Psoas muscle (tissue), 7 donors: ENCODE measurements at regions not wholly inside any gene's neighbourhood (a gene's known extent, or its start where the extent isn't known, plus 50 kb on each side); places are given as distances from the start of the nearest gene placed in this dataset.

Source experiments
- ATAC-seq, 4 donors: fragments of 200-7000 bp; cut with Tn5 transposase; one replicate each; pipeline ENCODE4 v1.9.1; 2020; ENCODE audit warnings: moderate library complexity in 3 of 4, mild to moderate bottlenecking in 2 of 4
- DNase-seq, 2 donors: peaks; one replicate each; pipeline ENCODE4 v3.0.0-alpha.2; 2020
- H3K27ac ChIP-seq: fragments of 200-600 bp; one replicate; pipeline ENCODE4 v1.8.0; 2022
- H3K27me3 ChIP-seq, 3 donors: fragments of 200-600 bp in 1 of 3; one replicate each; pipeline versions ENCODE4 v1.6.1 to v1.8.0; 2013 to 2022; ENCODE audit warnings: low read length in 2 of 3, mild to moderate bottlenecking in 2 of 3, moderate library complexity in 1 of 3; ENCODE audit not compliant: insufficient read depth in 3 of 3
- H3K36me3 ChIP-seq, 2 donors: fragments of 200-600 bp in 1 of 2; one replicate each; pipeline versions ENCODE4 v1.6.1 to v1.8.0; 2013 to 2022; ENCODE audit warnings: low read depth in 1 of 2, mild to moderate bottlenecking in 1 of 2, moderate library complexity in 1 of 2; ENCODE audit not compliant: insufficient read depth in 1 of 2
- H3K4me1 ChIP-seq: fragments of 200-600 bp; one replicate; pipeline ENCODE4 v1.8.0; 2022
- H3K4me3 ChIP-seq: fragments of 200-600 bp; one replicate; pipeline ENCODE4 v1.8.0; 2022; ENCODE audit warnings: mild to moderate bottlenecking
- H3K9me3 ChIP-seq: fragments of 200-600 bp; one replicate; pipeline ENCODE4 v1.8.0; 2022
- CTCF ChIP-seq: fragments of 200-600 bp; IDR thresholded peaks from one replicate; pipeline ENCODE4 v1.8.0; 2022; ENCODE audit warnings: antibody characterized with exemption
- WGBS, 3 donors: extraction: QIAGEN DNeasy Blood & Tissue Kit; methylation state at CpG; one replicate each; pipeline versions ENCODE4 v1.1.6 to v1.1.7; 2013; 5-methylcytosine and 5-hydroxymethylcytosine counted together
- intact Hi-C, 2 donors: fragments of 100-400 bp; cut with DNase I; formaldehyde crosslinking; loops; one replicate each; pipeline versions ENCODE4 v1.11.0 to v1.14.2; 2022
- donor health status: healthy with polysubstance abuse.
- donor health status: DM: no; HTN: no; CAD: no; lungs with moderate emphysema.
- donor health status: Bipolar disorder and iron deficiency.
- donor health status: healthy.
- donor health status: DM: yes; HTN: yes; CAD: no.
- donor health status: DM: no; HTN: no; CAD: no.
- donor health status: DM: yes; HTN: yes; CAD: no.

- no peaks in the 10 kb centered on the region for H3K27me3 ChIP-seq
- ATAC-seq (no peak), DNase-seq (no peak)
- H3K9me3 ChIP-seq: peaks cover 4% of the 10 kb centered on the region
- no peaks in the 10 kb centered on the region for H3K36me3 ChIP-seq
- H3K4me3 ChIP-seq: no peak overlapping the region
- TF ChIP-seq CTCF: no peak
- intact Hi-C loops: no loop called here
- no peaks in the 10 kb centered on the region for H3K4me1 ChIP-seq
- no peak overlapping the region for H3K27ac ChIP-seq
- WGBS, 3 donors: 75 to 81% (median 78%) methylated on average over 2 of the region's 2 CpGs
These were observed 683.8 kb upstream of the ATXN8OS start for GRCh38 chr13:69423844-69424243.

DNA sequence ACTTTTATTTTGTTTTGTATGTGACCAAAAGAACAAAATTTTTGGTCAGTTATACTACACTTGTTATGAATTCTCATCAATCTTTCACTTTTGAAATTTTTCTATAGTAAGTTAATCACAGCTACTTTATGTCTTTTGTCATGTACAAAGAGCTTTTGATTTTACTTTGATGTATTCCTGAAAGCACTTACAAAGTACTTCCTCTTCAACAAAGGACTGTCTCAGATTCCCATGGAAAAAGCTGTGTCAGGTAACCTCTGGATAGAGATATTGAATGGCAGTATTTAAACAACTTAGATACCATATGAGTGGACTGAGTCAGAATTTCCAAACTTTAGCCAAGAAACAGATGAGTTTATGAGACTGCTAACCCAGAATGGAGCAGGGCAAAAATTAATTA lies 689.3 kb upstream of the ATXN8OS start:
- no peaks in the 10 kb centered on the region for H3K9me3 ChIP-seq
- DNase-seq (no peak), ATAC-seq (no peak)
- H3K27me3 ChIP-seq: no peaks in the 10 kb centered on the region
- no peaks in the 10 kb centered on the region for H3K4me1 ChIP-seq
- intact Hi-C loops: no loop called here
- TF ChIP-seq CTCF: no peak
- H3K36me3 ChIP-seq: no peaks in the 10 kb centered on the region
- no peak overlapping the region for H3K27ac ChIP-seq
- no peak overlapping the region for H3K4me3 ChIP-seq

DNA sequence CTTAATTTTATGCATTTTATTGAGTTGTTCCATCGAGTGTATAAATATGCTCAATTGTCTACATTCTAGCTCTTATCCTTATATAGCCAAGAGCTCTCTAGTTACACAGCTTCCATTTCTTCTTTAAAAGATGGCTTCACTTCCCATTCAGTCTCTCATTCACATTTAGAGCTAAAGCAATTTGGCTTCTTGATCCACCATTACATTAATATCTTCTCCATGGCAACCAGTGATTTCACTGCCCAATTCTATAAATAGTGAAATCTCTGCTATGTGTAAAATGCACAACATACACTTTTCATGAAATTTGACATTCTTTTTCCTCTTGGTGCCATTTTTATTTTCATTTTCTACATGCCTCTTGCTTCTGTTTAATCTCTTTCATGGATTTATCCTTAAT lies 696.9 kb upstream of the ATXN8OS start:
- TF ChIP-seq CTCF: no peak
- Histone ChIP-seq H3K27me3 (no peaks in the 10 kb centered on the region), H3K36me3 (no peaks in the 10 kb centered on the region), H3K4me3 (no peak overlapping the region), H3K27ac (no peak overlapping the region), H3K9me3 (no peaks in the 10 kb centered on the region), H3K4me1 (no peaks in the 10 kb centered on the region)
- 83 to 97% (median 84%) methylated on average over 1 of the region's 1 CpG for WGBS, 3 donors
- intact Hi-C loops: no loop called here
- ATAC-seq (no peak), DNase-seq (no peak)

- H3K4me1 ChIP-seq: no peaks in the 10 kb centered on the region
- H3K9me3 ChIP-seq: no peaks in the 10 kb centered on the region
- WGBS, 3 donors: 78 to 83% (median 79%) methylated on average over 2 of the region's 2 CpGs
- H3K27me3 ChIP-seq: no peaks in the 10 kb centered on the region
- no peak overlapping the region for H3K27ac ChIP-seq
- ATAC-seq (no peak), DNase-seq (no peak)
- TF ChIP-seq CTCF: no peak
- H3K4me3 ChIP-seq: no peak overlapping the region
- no peaks in the 10 kb centered on the region for H3K36me3 ChIP-seq
- intact Hi-C loops: no loop called here
These were observed 715.9 kb upstream of the ATXN8OS start for GRCh38 chr13:69391756-69392155.

- Histone ChIP-seq H3K27me3 (no peaks in the 10 kb centered on the region), H3K9me3 (no peaks in the 10 kb centered on the region), H3K4me1 (no peaks in the 10 kb centered on the region), H3K27ac (no peak overlapping the region), H3K4me3 (no peak overlapping the region), H3K36me3 (no peaks in the 10 kb centered on the region)
- DNase-seq: no peak
- intact Hi-C loops: no loop called here
- WGBS, 3 donors: 32 to 37% (median 34%) methylated on average over 4 of the region's 4 CpGs
- TF ChIP-seq CTCF: no peak
- no peak for ATAC-seq
These were observed 717.7 kb upstream of the ATXN8OS start for GRCh38 chr13:69389899-69390298.
